HG03432 (cell line): ENCODE measurements at regions not wholly inside any gene's neighbourhood (a gene's known extent, or its start where the extent isn't known, plus 50 kb on each side); places are given as distances from the start of the nearest gene placed in this dataset.
"Not testable (repeated sequence)": the region's sequence is repeated elsewhere in the genome, so short reads cannot be mapped to it uniquely, and the experiment has no call there.

ENCODE experiments used
- ATAC-seq: cut with Tn5 transposase; IDR thresholded peaks from one replicate; pipeline ENCODE4 v1.9.1; 2021; ENCODE audit warnings: mild to moderate bottlenecking, moderate library complexity; ENCODE audit not compliant: unreplicated experiment

- no peak for ATAC-seq
Observed at GRCh38 chr16:58828901-58829545, 94.9 kb upstream of the GOT2 start.

- no peak for ATAC-seq
Observed at GRCh38 chr16:58824201-58824600, 90.1 kb upstream of the GOT2 start.

- ATAC-seq = no peak
Observed at GRCh38 chr16:58821886-58822285, 87.8 kb upstream of the GOT2 start.

GRCh38 chr16:58820411-58820810 lies 86.3 kb upstream of the GOT2 start:
- no peak for ATAC-seq

- ATAC-seq = no peak
Observed at GRCh38 chr16:58815181-58815888, 81.2 kb upstream of the GOT2 start.

- peak; percentile 87 for ATAC-seq
Observed at GRCh38 chr16:58814348-58814801, 80.3 kb upstream of the GOT2 start.

- ATAC-seq = no peak
Observed at GRCh38 chr16:58809213-58809612, 75.1 kb upstream of the GOT2 start.

- ATAC-seq = no peak
Observed at GRCh38 chr16:58807276-58807675, 73.2 kb upstream of the GOT2 start.

GRCh38 chr16:58801838-58802237 lies 67.7 kb upstream of the GOT2 start:
- ATAC-seq = no peak

- no peak for ATAC-seq
Observed at GRCh38 chr16:58797137-58797801, 63.2 kb upstream of the GOT2 start.

- ATAC-seq = no peak
Observed at GRCh38 chr16:58793366-58793765, 59.2 kb upstream of the GOT2 start.

- no peak for ATAC-seq
Observed at GRCh38 chr16:58792188-58792587, 58.1 kb upstream of the GOT2 start.

GRCh38 chr16:58790816-58791557 lies 56.9 kb upstream of the GOT2 start:
- ATAC-seq = not testable (repeated sequence)

GRCh38 chr16:58789351-58789750 lies 55.2 kb upstream of the GOT2 start:
- ATAC-seq = no peak
